ENCODE measurements at regions not wholly inside any gene's neighbourhood (a gene's known extent, or its start where the extent isn't known, plus 50 kb on each side); places are given as distances from the start of the nearest gene placed in this dataset.

DNA sequence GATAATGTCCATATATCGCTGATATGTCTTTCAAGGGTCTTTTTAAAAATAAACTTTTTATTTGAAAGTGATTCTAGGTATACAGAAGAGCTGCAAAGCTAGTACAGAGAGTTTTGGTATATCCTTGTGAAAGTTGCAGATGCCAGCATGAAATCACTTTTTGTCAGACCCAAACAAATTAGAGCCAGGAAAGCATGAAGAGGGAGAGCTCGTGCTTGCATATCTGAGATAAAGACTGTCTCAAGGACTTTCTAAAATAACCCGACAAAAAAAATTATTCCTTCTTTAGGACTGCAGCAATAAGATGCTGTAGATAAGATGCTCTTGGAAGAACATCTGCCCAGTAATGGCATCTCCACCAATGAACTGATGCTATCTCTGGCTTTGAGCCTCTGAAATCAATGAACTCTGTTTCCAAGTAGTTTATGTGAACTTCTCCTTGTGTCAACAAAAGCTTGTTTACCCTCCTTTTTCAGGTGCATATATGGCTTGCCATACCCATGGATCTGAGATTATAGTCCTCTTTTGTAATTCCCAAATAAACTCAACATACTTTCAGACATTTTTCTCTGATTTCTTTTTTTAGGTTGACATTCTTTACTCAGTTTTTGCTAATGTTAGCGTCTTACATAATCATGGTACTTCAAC is 774.6 kb upstream of the FAM98A start:
- no peak for DNase-seq (ENCODE audit: extremely low read depth, low read depth)

GRCh38 chr2:34372967-34373366 is 773.9 kb upstream of the FAM98A start:
- DNase-seq (ENCODE audit: extremely low read depth, low read depth): no peak

DNA sequence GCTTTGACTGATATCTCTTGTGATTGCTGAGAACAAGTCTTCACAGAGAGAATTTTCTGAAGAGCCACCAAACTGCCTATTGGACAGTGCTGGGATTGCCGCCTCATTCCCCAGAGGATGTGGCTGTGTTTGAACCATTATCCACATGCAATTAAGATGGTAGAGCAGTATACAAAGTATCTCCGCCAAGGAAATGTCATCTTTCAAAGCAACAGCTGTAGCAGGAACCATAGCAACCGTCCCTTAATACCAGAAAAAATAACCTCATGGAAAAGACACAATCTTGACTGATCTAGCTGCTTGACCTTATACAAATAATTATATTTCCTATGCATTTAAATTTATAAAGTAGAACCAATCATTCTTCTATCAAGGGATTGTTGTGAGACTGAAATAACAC is 772.6 kb upstream of the FAM98A start:
- no peak for DNase-seq (ENCODE audit: extremely low read depth, low read depth)

- DNase-seq (ENCODE audit: extremely low read depth, low read depth): no peak
These were observed 769.2 kb upstream of the FAM98A start for GRCh38 chr2:34368304-34368703.

- no peak for DNase-seq (ENCODE audit: extremely low read depth, low read depth)
These were observed 766.8 kb upstream of the FAM98A start for GRCh38 chr2:34365932-34366331.

- no peak for DNase-seq (ENCODE audit: extremely low read depth, low read depth)
These were observed 766.4 kb upstream of the FAM98A start for GRCh38 chr2:34365512-34365911.

- DNase-seq (ENCODE audit: extremely low read depth, low read depth): no peak
These were observed 754.5 kb upstream of the FAM98A start for GRCh38 chr2:34353509-34354113.

GRCh38 chr2:34349527-34349926 is 750.4 kb upstream of the FAM98A start:
- no peak for DNase-seq (ENCODE audit: extremely low read depth, low read depth)

DNA sequence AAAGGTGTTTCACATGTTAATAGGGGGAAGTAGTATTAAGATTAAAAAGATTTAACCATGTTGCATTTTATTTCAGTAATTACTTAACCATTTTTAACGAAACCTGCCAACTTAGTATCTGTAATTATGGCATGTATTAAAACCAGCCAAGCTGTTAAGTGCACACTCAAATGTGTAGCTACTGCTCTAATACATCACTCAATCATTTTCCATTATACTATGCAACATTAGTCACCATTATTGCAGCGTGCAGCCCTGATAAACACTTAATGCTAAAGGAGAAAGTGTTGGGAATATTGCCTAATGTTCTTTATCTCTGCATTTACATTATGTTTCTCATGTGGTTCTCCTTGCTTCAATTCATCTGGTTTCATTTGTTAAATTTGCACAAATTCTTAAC is 745.9 kb upstream of the FAM98A start:
- DNase-seq (ENCODE audit: extremely low read depth, low read depth): no peak

DNA sequence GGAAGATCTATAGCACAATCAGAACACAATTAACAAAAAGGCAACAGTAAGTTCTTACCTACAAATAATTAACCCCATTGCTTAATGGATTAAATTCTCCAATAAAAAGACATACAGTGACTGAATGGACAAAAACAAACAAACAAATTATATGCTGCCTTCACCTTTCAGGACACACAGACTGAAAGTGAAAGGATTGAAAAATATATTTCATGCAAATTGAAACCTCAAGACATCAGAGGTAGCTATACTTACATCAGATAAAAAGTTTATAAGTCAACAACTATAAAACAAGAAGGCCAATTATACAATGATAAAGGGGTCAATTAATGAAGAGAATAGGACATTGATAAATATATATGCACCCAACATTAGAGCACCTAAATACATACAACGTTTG is 741.2 kb upstream of the FAM98A start:
- DNase-seq (ENCODE audit: extremely low read depth, low read depth): no peak

DNA sequence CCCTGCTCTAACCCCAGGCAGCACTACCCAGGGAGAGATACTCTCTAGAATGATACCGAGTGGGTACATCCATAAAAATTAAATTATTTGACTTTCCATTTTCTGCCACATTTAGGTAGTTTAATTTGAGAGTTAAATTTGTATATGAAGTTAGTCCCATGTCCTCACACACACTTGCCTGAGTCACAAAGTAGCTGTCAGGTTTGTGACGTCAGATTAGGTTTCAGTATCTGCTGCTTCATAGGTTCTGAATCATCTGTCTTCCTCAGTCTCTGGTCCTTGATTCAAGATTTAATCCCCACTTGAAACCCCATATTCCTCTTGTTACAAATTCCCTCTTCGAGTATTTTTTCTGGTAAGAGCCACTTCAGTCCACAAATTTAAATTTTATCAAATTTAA is 738.6 kb upstream of the FAM98A start:
- no peak for DNase-seq (ENCODE audit: extremely low read depth, low read depth)

DNA sequence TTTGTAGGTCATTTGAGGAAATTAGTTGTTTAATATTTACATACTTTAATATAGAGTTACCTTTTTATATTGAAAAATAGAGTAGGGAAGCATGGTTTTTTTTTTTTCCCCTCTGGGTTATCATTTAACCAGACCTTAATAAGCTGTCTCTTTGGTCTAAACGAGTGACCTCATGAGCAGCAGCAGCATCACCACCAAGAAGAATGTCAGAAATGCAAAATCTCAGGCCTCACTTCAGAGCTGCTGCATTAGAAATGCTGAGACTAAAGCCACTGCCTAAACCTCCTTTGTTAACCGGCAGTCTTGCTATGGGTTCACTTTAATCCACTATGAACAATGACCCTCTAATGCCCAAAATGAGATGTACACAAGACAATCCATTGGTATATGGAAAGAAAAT is 733.7 kb upstream of the FAM98A start:
- no peak for DNase-seq (ENCODE audit: extremely low read depth, low read depth)

DNA sequence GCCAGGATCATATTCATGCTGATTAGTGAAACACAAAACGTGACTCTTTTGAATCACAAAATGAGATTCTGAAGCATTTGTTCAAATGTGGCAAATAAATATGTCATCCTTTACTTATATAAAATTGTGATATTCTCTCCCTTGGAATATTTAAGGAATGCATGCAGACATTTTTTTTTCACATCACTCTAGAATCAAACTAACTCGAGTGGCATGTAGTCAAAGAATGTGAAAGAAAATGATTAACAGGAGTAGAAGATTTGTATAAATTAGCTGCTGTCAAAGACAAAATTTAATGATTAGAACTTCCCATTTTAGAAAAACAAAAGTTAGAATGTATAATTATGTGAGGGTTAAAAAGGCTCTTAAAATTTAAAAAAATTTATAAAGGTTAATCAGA is 721.0 kb upstream of the FAM98A start:
- no peak for DNase-seq (ENCODE audit: extremely low read depth, low read depth)

DNA sequence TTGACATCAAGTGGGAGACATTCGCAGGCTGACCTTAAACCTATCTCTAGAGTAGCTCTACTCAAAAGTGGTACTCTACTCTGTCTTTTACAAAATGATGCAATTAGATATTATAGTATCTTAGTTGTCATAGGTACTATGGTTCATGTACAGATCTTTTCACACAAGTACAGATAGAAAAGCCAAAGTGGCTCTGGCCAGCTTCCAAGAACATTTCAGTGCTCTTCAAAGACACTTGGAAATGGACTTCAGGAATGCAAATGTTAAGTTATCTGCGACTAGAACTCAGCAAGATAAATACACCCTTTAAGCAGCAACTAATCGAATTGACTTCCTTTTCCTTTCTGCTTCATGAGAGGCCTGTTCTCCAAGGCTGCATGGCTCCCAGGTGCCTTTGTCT is 718.7 kb upstream of the FAM98A start:
- no peak for DNase-seq (ENCODE audit: extremely low read depth, low read depth)

DNA sequence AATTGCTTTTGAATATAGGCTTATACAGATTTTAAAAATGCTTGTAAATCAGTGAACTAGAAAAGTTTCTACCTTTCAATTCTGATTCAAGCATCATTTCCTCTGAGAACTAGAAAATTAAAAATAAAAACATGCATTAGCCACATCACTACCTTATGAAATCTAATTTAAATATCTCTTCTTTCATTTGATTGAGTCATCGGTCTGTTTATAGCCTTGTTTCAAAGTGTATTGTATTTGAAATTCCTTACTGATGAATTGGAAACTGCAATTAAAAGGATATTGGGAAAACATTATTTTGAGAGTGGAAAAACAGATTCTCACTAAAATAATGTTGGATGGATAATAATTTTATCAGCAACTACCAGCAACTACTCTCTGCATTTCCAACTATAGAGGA is 717.7 kb upstream of the FAM98A start:
- no peak for DNase-seq (ENCODE audit: extremely low read depth, low read depth)

- no peak for DNase-seq (ENCODE audit: extremely low read depth, low read depth)
These were observed 712.7 kb upstream of the FAM98A start for GRCh38 chr2:34311816-34312215.

DNA sequence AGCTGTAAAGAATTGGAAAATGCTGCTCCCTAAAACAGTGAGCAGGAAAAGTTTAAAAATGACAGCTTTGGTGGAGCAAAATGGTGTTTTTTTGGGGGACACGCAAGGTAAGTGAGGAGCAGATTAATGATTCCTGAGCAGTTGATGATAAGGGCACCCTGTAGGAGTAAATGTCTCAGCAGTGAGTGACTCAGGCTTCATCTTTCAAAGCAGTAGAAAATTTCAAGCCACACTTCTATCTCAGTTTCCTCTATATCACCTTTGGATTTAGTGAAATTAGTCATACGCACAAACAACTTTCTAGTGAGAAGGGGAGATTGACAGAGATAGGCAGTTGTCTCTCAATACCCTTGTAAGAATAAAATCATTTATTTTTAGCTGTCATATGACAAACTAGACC is 709.0 kb upstream of the FAM98A start:
- DNase-seq (ENCODE audit: extremely low read depth, low read depth): no peak

GRCh38 chr2:34307636-34308035 is 708.5 kb upstream of the FAM98A start:
- DNase-seq (ENCODE audit: extremely low read depth, low read depth): no peak

DNA sequence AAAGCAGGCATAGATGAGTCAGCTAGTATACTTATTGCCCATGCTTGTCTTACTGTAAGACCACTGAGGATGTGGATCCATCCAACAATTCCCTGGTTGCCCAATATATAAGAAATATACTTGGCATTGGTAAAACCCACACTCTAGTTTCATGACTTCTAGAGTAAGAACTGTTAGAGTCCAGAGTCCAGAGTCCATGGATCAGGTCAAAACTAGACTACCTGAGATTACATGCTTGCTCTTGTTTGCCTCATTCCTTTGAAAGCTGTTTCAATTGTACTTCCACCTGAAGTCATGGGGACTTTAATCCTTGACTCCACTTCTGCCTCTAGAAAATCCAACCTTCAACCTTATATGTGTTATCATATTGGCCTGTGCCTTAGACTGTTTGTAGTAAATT is 707.6 kb upstream of the FAM98A start:
- no peak for DNase-seq (ENCODE audit: extremely low read depth, low read depth)

- no peak for DNase-seq (ENCODE audit: extremely low read depth, low read depth)
These were observed 706.5 kb upstream of the FAM98A start for GRCh38 chr2:34305587-34305986.

DNA sequence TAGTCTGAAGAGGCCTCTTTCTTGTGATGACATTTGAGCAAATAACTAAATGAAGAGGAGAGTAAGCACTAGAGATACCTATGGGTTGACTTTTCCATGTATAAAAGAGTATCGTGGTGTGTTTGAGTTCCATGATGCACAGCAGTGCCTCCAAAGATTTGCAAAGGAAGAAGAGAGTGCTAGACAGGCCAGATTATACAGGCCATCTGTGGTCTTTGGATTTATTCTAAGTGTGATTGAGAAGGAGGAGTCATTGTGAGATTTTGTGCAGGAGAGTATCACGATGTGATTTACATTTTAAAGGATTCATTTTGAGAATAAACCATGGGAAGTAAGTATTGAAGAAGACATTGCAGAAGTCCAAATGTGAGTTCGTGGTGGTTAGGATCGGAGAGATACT is 695.9 kb upstream of the FAM98A start:
- DNase-seq (ENCODE audit: extremely low read depth, low read depth): no peak

DNA sequence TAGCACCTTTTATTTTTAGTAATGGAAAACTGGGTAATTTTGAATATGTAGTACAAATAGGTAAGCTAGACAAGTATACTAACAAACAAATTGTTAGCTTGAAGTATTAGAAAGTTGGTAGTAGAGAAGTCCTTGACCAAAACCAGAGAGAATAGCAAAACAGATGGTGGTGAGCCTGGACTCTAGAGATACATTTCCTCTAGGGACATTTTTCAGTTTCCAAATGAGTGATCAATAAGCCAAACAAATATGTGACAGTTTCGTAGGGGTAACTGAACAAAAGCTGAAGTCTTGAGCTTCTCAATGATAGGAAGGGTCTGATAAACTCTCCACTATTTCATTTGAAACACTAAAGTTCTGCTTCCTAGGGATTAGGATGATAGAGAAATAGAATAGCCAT is 692.0 kb upstream of the FAM98A start:
- DNase-seq (ENCODE audit: extremely low read depth, low read depth): no peak

DNA sequence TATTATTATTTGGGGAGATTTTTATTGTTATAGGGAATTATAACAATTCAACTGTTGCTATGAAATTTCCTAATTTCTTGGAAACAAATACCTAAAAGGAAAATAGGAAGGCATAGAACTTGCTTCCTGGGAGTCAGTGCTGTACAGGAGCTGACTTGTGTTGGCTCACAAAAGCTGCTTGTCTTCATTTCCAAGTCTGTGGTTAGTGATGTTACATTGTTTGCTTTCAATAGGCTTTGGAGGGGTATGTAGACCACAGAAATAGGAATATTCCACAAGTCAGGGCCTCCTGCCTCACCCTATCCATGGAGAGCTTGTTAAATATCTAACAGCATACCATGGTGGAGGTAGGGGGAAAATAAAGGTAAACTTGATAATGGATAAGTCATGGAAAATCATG is 688.9 kb upstream of the FAM98A start:
- no peak for DNase-seq (ENCODE audit: extremely low read depth, low read depth)
